ENCODE measurements at regions not wholly inside any gene's neighbourhood (a gene's known extent, or its start where the extent isn't known, plus 50 kb on each side); places are given as distances from the start of the nearest gene placed in this dataset.

DNA sequence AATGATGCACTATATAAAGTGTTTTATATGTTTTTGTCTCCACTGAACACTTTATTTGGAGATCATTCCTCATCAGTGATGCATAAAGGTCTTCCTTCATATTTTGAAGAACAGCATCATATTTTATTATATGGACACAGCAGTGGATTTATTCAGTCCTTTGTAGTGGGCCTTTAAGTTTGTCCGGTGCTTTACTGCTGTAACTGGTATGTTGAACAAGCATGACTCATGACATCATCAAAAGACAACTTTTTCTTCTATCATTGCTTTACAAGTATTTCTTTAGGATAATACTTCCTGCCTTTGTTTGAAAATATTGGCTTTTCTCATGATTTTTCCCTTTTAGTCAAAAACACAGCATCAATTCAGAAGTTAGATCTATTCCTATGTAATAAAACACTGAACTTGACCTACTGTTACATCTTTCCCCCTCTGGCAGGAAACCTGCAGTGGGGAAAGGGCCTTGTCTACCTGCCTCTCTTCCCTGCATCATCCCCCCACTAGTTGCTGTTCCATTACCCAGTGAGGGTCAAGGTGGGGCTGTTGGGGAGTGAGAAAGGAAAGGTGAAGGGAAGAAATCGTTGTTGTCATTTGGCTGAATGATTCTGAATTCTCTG, 241.2 kb downstream of the CYP26B1 start:
- TF ChIP-seq, protein P1, sequence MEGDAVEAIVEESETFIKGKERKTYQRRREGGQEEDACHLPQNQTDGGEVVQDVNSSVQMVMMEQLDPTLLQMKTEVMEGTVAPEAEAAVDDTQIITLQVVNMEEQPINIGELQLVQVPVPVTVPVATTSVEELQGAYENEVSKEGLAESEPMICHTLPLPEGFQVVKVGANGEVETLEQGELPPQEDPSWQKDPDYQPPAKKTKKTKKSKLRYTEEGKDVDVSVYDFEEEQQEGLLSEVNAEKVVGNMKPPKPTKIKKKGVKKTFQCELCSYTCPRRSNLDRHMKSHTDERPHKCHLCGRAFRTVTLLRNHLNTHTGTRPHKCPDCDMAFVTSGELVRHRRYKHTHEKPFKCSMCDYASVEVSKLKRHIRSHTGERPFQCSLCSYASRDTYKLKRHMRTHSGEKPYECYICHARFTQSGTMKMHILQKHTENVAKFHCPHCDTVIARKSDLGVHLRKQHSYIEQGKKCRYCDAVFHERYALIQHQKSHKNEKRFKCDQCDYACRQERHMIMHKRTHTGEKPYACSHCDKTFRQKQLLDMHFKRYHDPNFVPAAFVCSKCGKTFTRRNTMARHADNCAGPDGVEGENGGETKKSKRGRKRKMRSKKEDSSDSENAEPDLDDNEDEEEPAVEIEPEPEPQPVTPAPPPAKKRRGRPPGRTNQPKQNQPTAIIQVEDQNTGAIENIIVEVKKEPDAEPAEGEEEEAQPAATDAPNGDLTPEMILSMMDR (IDR thresholded peaks at IDR 0.05; ENCODE audit: insufficient read depth, low read length), result no peak
- no peak for TF ChIP-seq GABPA (IDR thresholded peaks at IDR 0.05; ENCODE audit: low read depth)

Data from HL-60 (cell line).